Spleen (tissue), 7 donors: ENCODE measurements at regions not wholly inside any gene's neighbourhood (a gene's known extent, or its start where the extent isn't known, plus 50 kb on each side); places are given as distances from the start of the nearest gene placed in this dataset.

Source experiments
- CTCF ChIP-seq, 11 experiments: fragments of 200-600 bp in 7 of 11; fragments of 450-650 bp in 4 of 11; sonication (generic) in 4 of 11; IDR thresholded peaks in 8 of 11; conservative IDR thresholded peaks in 3 of 11; 1 replicate in 7 of 11; 2 replicates in 4 of 11; pipeline versions ENCODE4 v1.4.0 to v1.8.0; 2016 to 2021; ENCODE audit warnings: antibody characterized with exemption in 11 of 11, inconsistent platforms in 4 of 11, mild to moderate bottlenecking in 1 of 11
- POLR2A ChIP-seq, 3 donors: fragments of 450-650 bp; IDR thresholded peaks; one replicate each; pipeline ENCODE4 v1.5.1; 2017; ENCODE audit warnings: antibody characterized with exemption in 3 of 3, mild to moderate bottlenecking in 1 of 3
- POLR2AphosphoS5 ChIP-seq, 3 donors: sonication (generic); formaldehyde crosslinking; IDR thresholded peaks; one replicate each; pipeline ENCODE4 v1.5.1; 2017; ENCODE audit warnings: antibody characterized with exemption in 3 of 3
- donor health status: DM: no; HTN: no; CAD: no; lungs with moderate emphysema.
- donor health status: DM: no; HTN: no; CAD: no.
- donor health status: DM: no; HTN: no; CAD: no.

- TF ChIP-seq CTCF (IDR thresholded peaks at IDR 0.05 in 8 of 11, conservative IDR thresholded peaks at IDR 0.05 in 3 of 11) (no peak), POLR2A (IDR thresholded peaks at IDR 0.05) (no peak), POLR2AphosphoS5 (IDR thresholded peaks at IDR 0.05) (no peak)
Observed at GRCh38 chrX:81996166-81996565, 794.3 kb downstream of the SH3BGRL start.
